CD4-positive, alpha-beta T cell (primary cell): ENCODE measurements at regions not wholly inside any gene's neighbourhood (a gene's known extent, or its start where the extent isn't known, plus 50 kb on each side); places are given as distances from the start of the nearest gene placed in this dataset.

ENCODE experiments used
- ATAC-seq: fragments of 200-7000 bp; cut with Tn5 transposase; one replicate; pipeline ENCODE4 v1.10.0; 2022; ENCODE audit warnings: mild to moderate bottlenecking; ENCODE audit not compliant: poor library complexity
- CTCF ChIA-PET: fragments of 350-600 bp; sonication (Branson Sonifier 250); formaldehyde crosslinking; loops from one replicate; lab custom pipeline; 2021; ENCODE audit warnings: antibody characterized with exemption, inconsistent platforms; lab: Charles Lee
- POLR2A ChIA-PET: fragments of 350-600 bp; sonication (Branson Sonifier 250); formaldehyde crosslinking; loops from one replicate; lab custom pipeline; 2021; ENCODE audit warnings: antibody characterized with exemption, inconsistent platforms; lab: Charles Lee
- DNase-seq, 14 experiments: peaks; one replicate each; pipeline ENCODE4 v3.0.0-alpha.2; 2013 to 2020; ENCODE audit warnings: mixed read lengths in 2 of 14
- H3K27ac ChIP-seq, 2 donors: one replicate each; pipeline versions ENCODE4 v1.5.1 to v1.7.0; 2013; ENCODE audit warnings: low read length in 2 of 2, low read depth in 1 of 2, mild to moderate bottlenecking in 1 of 2
- H3K27me3 ChIP-seq, 2 experiments: 1 replicate in 1 of 2; 2 replicates in 1 of 2; pipeline versions ENCODE4 v1.6.1 to v1.7.0; 2013; ENCODE audit warnings: low read length in 2 of 2, control low read depth in 1 of 2, mild to moderate bottlenecking in 1 of 2, moderate library complexity in 1 of 2; ENCODE audit not compliant: insufficient read depth in 2 of 2, control insufficient read depth in 1 of 2
- H3K36me3 ChIP-seq: one replicate; pipeline ENCODE4 v1.6.1; 2013; ENCODE audit warnings: low read length, control low read depth; ENCODE audit not compliant: insufficient read depth
- H3K4me1 ChIP-seq: one replicate; pipeline ENCODE4 v1.6.1; 2013; ENCODE audit warnings: low read length, control low read depth; ENCODE audit not compliant: insufficient read depth
- H3K4me3 ChIP-seq: one replicate; pipeline ENCODE4 v1.5.1; 2013; ENCODE audit warnings: mild to moderate bottlenecking, low read length, moderate library complexity
- H3K9me3 ChIP-seq, 2 experiments: 1 replicate in 1 of 2; 2 replicates in 1 of 2; pipeline versions ENCODE4 v1.6.1 to v1.7.0; 2013; ENCODE audit warnings: low read length in 2 of 2, mild to moderate bottlenecking in 2 of 2, control low read depth in 1 of 2, moderate library complexity in 1 of 2; ENCODE audit not compliant: control insufficient read depth in 1 of 2, insufficient read depth in 1 of 2
- H3K27ac Mint-ChIP-seq: one replicate; pipeline ENCODE4 v1.8.0; 2020; ENCODE audit warnings: mixed read lengths
- H3K27me3 Mint-ChIP-seq: one replicate; pipeline ENCODE4 v1.8.0; 2021; ENCODE audit warnings: mixed read lengths
- H3K36me3 Mint-ChIP-seq: one replicate; pipeline ENCODE4 v1.8.0; 2021; ENCODE audit warnings: low read depth, mixed read lengths
- H3K4me1 Mint-ChIP-seq: one replicate; pipeline ENCODE4 v1.8.0; 2021; ENCODE audit warnings: low read depth, mixed read lengths
- H3K4me3 Mint-ChIP-seq: one replicate; pipeline ENCODE4 v1.8.0; 2020; ENCODE audit warnings: mild to moderate bottlenecking, mixed read lengths
- H3K9me3 Mint-ChIP-seq: one replicate; pipeline ENCODE4 v1.8.0; 2020; ENCODE audit warnings: mixed read lengths
- CTCF ChIP-seq: fragments of 200-600 bp; IDR thresholded peaks from one replicate; pipeline ENCODE4 v1.8.0; 2022; ENCODE audit warnings: antibody characterized with exemption, mild to moderate bottlenecking
- intact Hi-C, 2 experiments: fragments of 100-400 bp; cut with DNase I in 1 of 2; cut with micrococcal nuclease in 1 of 2; formaldehyde crosslinking; loops; one replicate each; pipeline versions ENCODE4 v1.15.1 to v1.9.0; 2023 to 2025; cut with DNase I, micrococcal nuclease

DNA sequence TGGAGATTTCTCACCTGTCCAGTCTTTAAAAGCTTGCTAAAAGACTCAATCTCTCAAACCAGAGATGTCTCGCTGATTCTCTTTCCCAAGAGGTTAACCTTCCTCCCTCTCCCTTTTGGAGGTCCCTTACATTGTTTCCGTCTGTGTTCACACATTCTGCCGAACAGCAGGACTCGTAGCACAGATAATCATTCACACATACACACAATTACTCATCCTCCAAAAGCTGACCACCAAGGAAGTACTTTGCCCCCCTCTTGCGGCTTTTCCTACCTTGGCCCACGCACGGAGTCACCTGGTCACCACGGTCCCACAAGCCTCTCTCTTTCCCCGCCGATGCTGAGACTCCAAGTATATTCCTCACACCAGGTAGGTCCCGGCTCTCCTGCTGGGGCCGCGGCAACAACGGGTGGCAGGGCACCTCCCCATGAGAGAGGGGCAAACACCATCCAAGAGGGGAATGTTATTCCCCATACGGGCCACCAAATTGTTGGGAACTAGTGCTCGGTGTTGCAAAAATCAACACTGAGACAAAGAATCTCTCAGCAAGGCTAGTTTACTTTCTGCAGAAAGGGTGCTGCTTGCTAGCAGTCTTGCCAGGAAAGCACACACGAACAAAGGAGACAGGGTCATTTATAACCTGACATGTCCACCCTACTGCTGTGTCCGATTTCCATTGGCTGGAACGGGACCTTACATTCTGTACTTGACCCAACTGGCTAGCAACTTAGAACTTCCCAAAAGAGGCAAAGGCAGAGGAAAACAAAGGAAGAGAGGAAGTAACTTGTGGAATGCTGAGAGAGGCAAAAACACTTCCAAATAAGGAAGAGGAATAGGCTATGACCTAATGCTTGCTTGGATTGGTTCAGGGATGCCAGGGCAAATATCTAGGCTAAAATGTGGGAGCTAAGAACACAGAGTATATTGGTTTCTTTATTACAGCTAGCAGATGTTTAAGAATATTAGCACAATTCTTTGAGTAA lies 102.1 kb upstream of the NECTIN3 start:
- no peaks in the 10 kb centered on the region for H3K4me1 ChIP-seq
- Mint-ChIP-seq H3K4me3 (no peak overlapping the region), H3K36me3 (no peaks in the 10 kb centered on the region), H3K4me1 (no peaks in the 10 kb centered on the region), H3K9me3 (peaks cover 1% of the 10 kb centered on the region), H3K27ac (no peak overlapping the region), H3K27me3 (peaks cover 14% of the 10 kb centered on the region)
- H3K36me3 ChIP-seq: no peaks in the 10 kb centered on the region
- intact Hi-C loops: no loop called here
- no peak overlapping the region for H3K27ac ChIP-seq
- ATAC-seq (no peak), DNase-seq (no peak)
- H3K4me3 ChIP-seq: no peak overlapping the region
- no peak for TF ChIP-seq CTCF
- no peaks in the 10 kb centered on the region for H3K27me3 ChIP-seq
- CTCF ChIA-PET: no interaction called here
- peaks cover 2 to 4% of the 10 kb centered on the region in 2 experiments for H3K9me3 ChIP-seq
- POLR2A ChIA-PET: no interaction called here

DNA sequence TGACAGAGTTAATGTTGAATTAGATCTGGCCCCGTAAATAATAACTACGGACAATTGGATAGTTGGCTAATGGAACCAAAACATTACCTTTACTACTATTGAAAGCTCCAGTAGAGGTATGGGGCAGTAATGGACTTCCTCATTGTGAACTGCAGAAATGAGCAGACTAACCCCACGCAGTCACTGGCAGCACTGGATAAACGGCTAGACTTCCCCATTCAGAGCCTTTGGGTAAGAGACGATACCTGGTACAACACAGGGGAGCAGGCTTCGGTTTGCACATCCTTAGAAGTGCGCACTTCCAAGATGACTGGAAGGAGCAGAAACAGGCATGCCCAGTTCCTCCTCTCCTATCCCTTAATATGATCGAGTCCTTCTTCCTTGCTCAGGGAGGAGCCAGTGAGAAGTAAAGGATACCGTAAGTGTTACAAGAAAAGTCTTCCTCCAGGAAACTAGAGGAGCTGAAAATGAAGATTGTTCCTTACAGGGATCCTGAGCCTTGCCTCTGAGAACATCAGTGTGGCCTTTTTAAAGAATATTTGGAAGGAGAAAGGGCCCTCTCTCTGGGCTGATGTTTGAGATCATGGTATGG lies 100.5 kb upstream of the NECTIN3 start:
- TF ChIP-seq CTCF: no peak
- intact Hi-C loops: no loop called here
- no peaks in the 10 kb centered on the region for H3K27me3 ChIP-seq
- H3K4me3 ChIP-seq: no peak overlapping the region
- H3K4me1 ChIP-seq: no peaks in the 10 kb centered on the region
- Mint-ChIP-seq H3K9me3 (no peaks in the 10 kb centered on the region), H3K4me1 (no peaks in the 10 kb centered on the region), H3K27ac (no peak overlapping the region), H3K27me3 (peaks cover 20% of the 10 kb centered on the region), H3K4me3 (no peak overlapping the region), H3K36me3 (no peaks in the 10 kb centered on the region)
- ATAC-seq (no peak), DNase-seq (no peak)
- no peaks in the 10 kb centered on the region for H3K36me3 ChIP-seq
- peaks cover 0 to 4% of the 10 kb centered on the region in 2 experiments for H3K9me3 ChIP-seq
- no peak overlapping the region for H3K27ac ChIP-seq
- POLR2A ChIA-PET: no interaction called here
- CTCF ChIA-PET: no interaction called here

- H3K9me3 ChIP-seq: peaks cover 0 to 4% of the 10 kb centered on the region in 2 experiments
- no peak for TF ChIP-seq CTCF
- no peaks in the 10 kb centered on the region for H3K4me1 ChIP-seq
- no peaks in the 10 kb centered on the region for H3K36me3 ChIP-seq
- no peaks in the 10 kb centered on the region for H3K9me3 Mint-ChIP-seq
- no peak overlapping the region for H3K4me3 ChIP-seq
- no peak for DNase-seq
- peaks cover 16% of the 10 kb centered on the region for H3K27me3 Mint-ChIP-seq
- ChIA-PET POLR2A (no interaction called here), CTCF (no interaction called here)
- intact Hi-C loops: no loop called here
- H3K27me3 ChIP-seq: no peaks in the 10 kb centered on the region
- H3K27ac ChIP-seq: no peak overlapping the region
- no peaks in the 10 kb centered on the region for H3K4me1 Mint-ChIP-seq
- no peak for ATAC-seq
- H3K4me3 Mint-ChIP-seq: no peak overlapping the region
- no peak overlapping the region for H3K27ac Mint-ChIP-seq
- H3K36me3 Mint-ChIP-seq: no peaks in the 10 kb centered on the region
These were observed 98.2 kb upstream of the NECTIN3 start for GRCh38 chr3:110973263-110973895.
